ENCODE measurements at regions not wholly inside any gene's neighbourhood (a gene's known extent, or its start where the extent isn't known, plus 50 kb on each side); places are given as distances from the start of the nearest gene placed in this dataset.
"Not testable (repeated sequence)": the region's sequence is repeated elsewhere in the genome, so short reads cannot be mapped to it uniquely, and the experiment has no call there.

- H3K9me2 ChIP-seq (ENCODE audit: insufficient read depth); H2AFZ ChIP-seq: not testable (repeated sequence)
These were observed 61.7 kb downstream of the RHOU start for GRCh38 chr1:228796945-228797344.

DNA sequence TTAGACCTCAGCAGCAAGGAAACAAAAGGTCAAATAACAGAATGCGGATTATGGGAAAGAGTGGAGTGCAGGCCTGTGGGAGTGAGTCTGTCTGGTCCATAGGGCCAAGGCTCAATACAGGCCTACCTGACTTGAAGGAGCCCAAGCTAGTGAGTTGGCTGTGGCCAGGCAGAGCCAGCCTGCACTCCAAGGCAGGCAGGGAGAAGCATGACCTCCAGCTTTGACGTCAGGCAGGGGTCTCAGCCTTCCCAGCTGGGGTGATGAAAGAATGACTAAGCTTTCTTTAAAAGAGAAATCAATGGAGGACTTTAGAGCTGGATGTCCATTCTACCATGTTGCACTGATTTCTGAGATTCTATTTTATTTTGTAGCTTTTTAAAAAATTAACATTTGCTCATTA, 62.8 kb downstream of the RHOU start:
- Histone ChIP-seq H2AFZ (no peak overlapping the region; the same call in 1 of the 2 replicates), H3K9me2 (ENCODE audit: insufficient read depth) (no peaks in the 10 kb centered on the region), H4K20me1 (replicated peaks; ENCODE audit: insufficient read depth) (no peaks in the 10 kb centered on the region), H3F3A (replicated peaks; ENCODE audit: low read depth) (no peaks in the 10 kb centered on the region), H3K27me3 (ENCODE audit: insufficient read depth) (no peaks in the 10 kb centered on the region), H3K4me1 (ENCODE audit: insufficient read depth) (no peaks in the 10 kb centered on the region), H3K27ac (ENCODE audit: low read depth) (no peak overlapping the region), H3K4me2 (no peak overlapping the region), H3K36me3 (ENCODE audit: insufficient read depth) (no peaks in the 10 kb centered on the region), H3K4me3 (no peak overlapping the region), H3K79me2 (replicated peaks; ENCODE audit: insufficient read depth) (no peaks in the 10 kb centered on the region)
- Mint-ChIP-seq H3K9me3 (no peaks in the 10 kb centered on the region), H3K4me1 (no peaks in the 10 kb centered on the region; the same call in 2 of the 3 replicates), H3K4me3 (no peak overlapping the region), H3K36me3 (ENCODE audit: low read depth) (no peaks in the 10 kb centered on the region), H3K27me3 (ENCODE audit: insufficient read depth, low read depth, poor library complexity) (no peaks in the 10 kb centered on the region), H3K27ac (no peak overlapping the region)
- no peak for DNase-seq (ENCODE audit: low spot score)
- no peak for ATAC-seq
- no peak for TF ChIP-seq POLR2AphosphoS5 (IDR thresholded peaks at IDR 0.05; ENCODE audit: low read depth)
- TF ChIP-seq ZNF114 (CRISPR knock-in tag; IDR thresholded peaks at IDR 0.05): no peak
- TF ChIP-seq NANOG (IDR thresholded peaks at IDR 0.05; ENCODE audit: borderline replicate concordance): no peak
- TF ChIP-seq ZNF462 (CRISPR knock-in tag; IDR thresholded peaks at IDR 0.05): no peak
- no peak for TF ChIP-seq EZH2 (IDR thresholded peaks at IDR 0.05; ENCODE audit: low read depth, unreplicated experiment)
- no peak for TF ChIP-seq CREB1 (CRISPR knock-in tag; IDR thresholded peaks at IDR 0.05; ENCODE audit: low read depth)
- no peak for TF ChIP-seq STAT1 (IDR thresholded peaks at IDR 0.05; ENCODE audit: unreplicated experiment)
- TF ChIP-seq ZNF331 (CRISPR knock-in tag; IDR thresholded peaks at IDR 0.05; ENCODE audit: low read depth): no peak
- no peak for TF ChIP-seq ETS1 (IDR thresholded peaks at IDR 0.05)
- TF ChIP-seq EZH2phosphoT487 (IDR thresholded peaks at IDR 0.05; ENCODE audit: unreplicated experiment): no peak
- TF ChIP-seq JUNB (IDR thresholded peaks at IDR 0.05; ENCODE audit: unreplicated experiment): no peak
- TF ChIP-seq CTCF (conservative IDR thresholded peaks at IDR 0.05; ENCODE audit: low read depth in 2 of 2): no peak

More at GRCh38 chr1:228796945-228797344, 61.7 kb downstream of the RHOU start:
- not testable (repeated sequence) for H4K20me1 ChIP-seq (replicated peaks; ENCODE audit: insufficient read depth); H3K9me3 Mint-ChIP-seq; H3K36me3 ChIP-seq (ENCODE audit: insufficient read depth); H3K27ac ChIP-seq (ENCODE audit: low read depth); H3K27ac Mint-ChIP-seq; H3K4me1 ChIP-seq (ENCODE audit: insufficient read depth); H3F3A ChIP-seq (replicated peaks; ENCODE audit: low read depth); H3K4me2 ChIP-seq; ATAC-seq; H3K79me2 ChIP-seq (replicated peaks; ENCODE audit: insufficient read depth); H3K27me3 ChIP-seq (ENCODE audit: insufficient read depth); H3K36me3 Mint-ChIP-seq (ENCODE audit: low read depth); H3K4me3 Mint-ChIP-seq; H3K4me3 ChIP-seq; H3K4me1 Mint-ChIP-seq; DNase-seq (ENCODE audit: low spot score); H3K27me3 Mint-ChIP-seq (ENCODE audit: insufficient read depth, low read depth, poor library complexity)

All from GM23338 (cell line).